ENCODE measurements at regions not wholly inside any gene's neighbourhood (a gene's known extent, or its start where the extent isn't known, plus 50 kb on each side); places are given as distances from the start of the nearest gene placed in this dataset.

GRCh38 chr15:93378558-93378957 lies 289.5 kb upstream of the RGMA start:
- Histone ChIP-seq H3K27ac (no peak overlapping the region), H3K9me3 (no peaks in the 10 kb centered on the region), H3K4me3 (no peak overlapping the region), H3K4me1 (no peaks in the 10 kb centered on the region), H3K36me3 (no peaks in the 10 kb centered on the region), H3K27me3 (peaks cover 0 to 5% (median 0%) of the 10 kb centered on the region in 7 donors)
- ATAC-seq (no peak), DNase-seq (no peak)
- intact Hi-C loops (cut with DNase I) = no loop called here
- WGBS, 2 donors = 84 to 87% methylated on average over 8 of the region's 8 CpGs
- TF ChIP-seq CTCF (IDR thresholded peaks at IDR 0.05) = no peak

DNA sequence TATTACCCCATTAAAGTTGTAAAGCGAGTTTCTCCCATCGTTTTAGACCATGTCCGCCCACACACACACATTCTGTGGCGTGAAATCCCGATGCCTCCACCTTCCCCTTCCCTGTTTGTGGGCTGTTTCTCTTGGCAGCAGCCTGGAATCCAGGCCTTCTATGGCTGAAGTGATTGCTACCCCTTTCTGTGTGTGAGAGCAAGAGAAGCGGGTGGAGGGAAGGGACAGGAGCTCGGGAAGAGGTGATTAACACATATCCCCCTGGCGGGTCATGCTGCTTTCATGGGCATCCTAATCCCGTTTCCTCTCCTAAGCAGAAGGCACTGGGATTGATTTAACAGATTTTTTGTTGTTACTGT lies 283.8 kb upstream of the RGMA start:
- intact Hi-C loops (cut with DNase I) = no loop called here
- no peaks in the 10 kb centered on the region for H3K36me3 ChIP-seq
- no peak overlapping the region for H3K4me3 ChIP-seq
- H3K27me3 ChIP-seq = peaks cover 0 to 14% (median 0%) of the 10 kb centered on the region in 7 donors
- TF ChIP-seq CTCF (IDR thresholded peaks at IDR 0.05) = no peak
- no peaks in the 10 kb centered on the region for H3K4me1 ChIP-seq
- ATAC-seq (no peak), DNase-seq (no peak)
- 62 to 69% methylated on average over 9 of the region's 9 CpGs for WGBS, 2 donors
- no peak overlapping the region for H3K27ac ChIP-seq
- no peaks in the 10 kb centered on the region for H3K9me3 ChIP-seq

- ATAC-seq (no peak), DNase-seq (no peak)
- intact Hi-C loops (cut with DNase I) = no loop called here
- Histone ChIP-seq H3K4me1 (no peaks in the 10 kb centered on the region), H3K27me3 (peaks cover 0 to 14% (median 0%) of the 10 kb centered on the region in 7 donors), H3K36me3 (no peaks in the 10 kb centered on the region), H3K4me3 (no peak overlapping the region), H3K9me3 (no peaks in the 10 kb centered on the region), H3K27ac (no peak overlapping the region)
- no peak for TF ChIP-seq CTCF (IDR thresholded peaks at IDR 0.05)
- WGBS, 2 donors = 59% methylated on average over 11 of the region's 11 CpGs
Measured at GRCh38 chr15:93372208-93372864, 283.3 kb upstream of the RGMA start.

DNA sequence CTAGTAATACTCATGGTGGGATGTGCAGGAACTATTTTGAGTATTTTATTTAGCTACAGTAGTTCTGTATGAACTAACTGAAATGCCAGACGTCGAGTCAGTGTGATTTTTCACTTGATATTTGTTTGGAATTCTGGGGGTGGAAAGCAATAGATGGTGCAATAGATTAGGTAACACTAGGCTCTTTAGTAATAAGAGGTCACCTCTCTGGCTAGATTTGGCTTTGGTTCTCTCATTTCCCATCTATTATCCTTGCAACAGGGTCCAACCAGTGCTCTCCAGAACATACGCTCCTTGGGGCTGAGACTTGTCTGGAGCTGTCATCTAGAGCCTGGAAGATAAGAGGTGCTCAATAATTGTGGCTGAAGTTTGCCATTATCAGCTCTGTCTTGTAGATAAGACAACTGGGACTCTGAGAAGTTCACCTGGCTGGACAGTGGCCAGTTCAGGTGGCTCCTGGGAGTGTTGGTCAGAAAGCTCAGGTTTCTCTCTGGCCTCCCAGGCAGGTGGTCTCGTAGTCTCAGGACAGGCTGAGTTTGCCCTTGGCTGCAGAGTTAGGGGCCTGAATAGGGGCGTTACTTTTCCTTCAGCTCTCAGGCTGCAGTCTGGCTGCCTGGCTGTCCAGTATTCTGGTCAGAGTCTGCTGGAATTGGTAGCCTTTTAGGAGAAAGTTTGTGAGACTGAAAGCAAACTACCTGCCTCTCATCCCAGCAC lies 277.5 kb upstream of the RGMA start:
- 37 to 54% methylated on average over 5 of the region's 5 CpGs for WGBS, 2 donors
- intact Hi-C loops (cut with DNase I) = no loop called here
- Histone ChIP-seq H3K9me3 (no peaks in the 10 kb centered on the region), H3K27ac (no peak overlapping the region), H3K4me3 (no peak overlapping the region), H3K36me3 (no peaks in the 10 kb centered on the region), H3K27me3 (peaks cover 0 to 53% (median 25%) of the 10 kb centered on the region in 7 donors), H3K4me1 (no peaks in the 10 kb centered on the region)
- DNase-seq (no peak), ATAC-seq (no peak)
- TF ChIP-seq CTCF (IDR thresholded peaks at IDR 0.05) = no peak

Data from heart right ventricle (tissue), 16 donors.